H7 (cell line): ENCODE measurements at regions not wholly inside any gene's neighbourhood (a gene's known extent, or its start where the extent isn't known, plus 50 kb on each side); places are given as distances from the start of the nearest gene placed in this dataset.

Source experiments
- DNase-seq: peaks from one replicate; pipeline ENCODE4 v3.0.0; 2012
- H3K27me3 ChIP-seq: 2 replicates; pipeline ENCODE4 v1.6.0; 2011; ENCODE audit warnings: mild to moderate bottlenecking, low read length; ENCODE audit not compliant: control insufficient read depth, insufficient read depth
- H3K36me3 ChIP-seq: replicated peaks from 2 replicates; pipeline ENCODE4 v1.5.1; 2011; ENCODE audit warnings: low read length; ENCODE audit not compliant: control insufficient read depth, insufficient read depth
- H3K4me3 ChIP-seq: 2 replicates; pipeline ENCODE4 v1.5.1; 2011; ENCODE audit warnings: low read depth, mild to moderate bottlenecking, control low read depth, low read length, moderate library complexity; ENCODE audit not compliant: insufficient read depth

GRCh38 chr5:110356677-110357076 lies 369.8 kb downstream of the TMEM232 start:
- no peaks in the 10 kb centered on the region for H3K27me3 ChIP-seq
- no peaks in the 10 kb centered on the region for H3K36me3 ChIP-seq
- no peak overlapping the region for H3K4me3 ChIP-seq
- DNase-seq, result no peak

GRCh38 chr5:110359221-110359620 lies 367.2 kb downstream of the TMEM232 start:
- Histone ChIP-seq H3K27me3 (no peaks in the 10 kb centered on the region), H3K36me3 (no peaks in the 10 kb centered on the region), H3K4me3 (no peak overlapping the region)
- no peak for DNase-seq

GRCh38 chr5:110361471-110361870 lies 365.0 kb downstream of the TMEM232 start:
- Histone ChIP-seq H3K4me3 (no peak overlapping the region), H3K36me3 (no peaks in the 10 kb centered on the region), H3K27me3 (no peaks in the 10 kb centered on the region)
- DNase-seq, result no peak

- Histone ChIP-seq H3K36me3 (no peaks in the 10 kb centered on the region), H3K4me3 (no peak overlapping the region), H3K27me3 (no peaks in the 10 kb centered on the region)
- no peak for DNase-seq
Observed at GRCh38 chr5:110362261-110362660, 364.2 kb downstream of the TMEM232 start.

- Histone ChIP-seq H3K27me3 (no peaks in the 10 kb centered on the region), H3K36me3 (no peaks in the 10 kb centered on the region), H3K4me3 (no peak overlapping the region)
- no peak for DNase-seq
Observed at GRCh38 chr5:110366716-110367115, 359.8 kb downstream of the TMEM232 start.
